DOHH2 (cell line): ENCODE measurements at regions not wholly inside any gene's neighbourhood (a gene's known extent, or its start where the extent isn't known, plus 50 kb on each side); places are given as distances from the start of the nearest gene placed in this dataset.

ENCODE experiments used
- H3F3A ChIP-seq: fragments of 200-600 bp; sonication (generic), shearing (Covaris generic); 2 replicates; pipeline ENCODE4 v1.6.0; 2016; ENCODE audit warnings: antibody characterized with exemption, mild to moderate bottlenecking; ENCODE audit not compliant: control insufficient read depth, insufficient read depth
- H3K27ac ChIP-seq: fragments of 200-600 bp; sonication (generic); 2 replicates; pipeline ENCODE4 v1.5.1; 2014; ENCODE audit warnings: low read depth, mild to moderate bottlenecking, low read length, moderate library complexity
- H3K27me3 ChIP-seq: fragments of 200-600 bp; sonication (generic); 2 replicates; pipeline ENCODE4 v1.6.1; 2014; ENCODE audit warnings: mild to moderate bottlenecking, low read length, mixed read lengths; ENCODE audit not compliant: control insufficient read depth
- H3K36me3 ChIP-seq: fragments of 200-600 bp; sonication (generic); 2 replicates; pipeline ENCODE4 v1.6.1; 2014; ENCODE audit warnings: mild to moderate bottlenecking, low read length, moderate library complexity, mixed read lengths; ENCODE audit not compliant: control insufficient read depth
- H3K4me1 ChIP-seq: fragments of 200-600 bp; sonication (generic); 2 replicates; pipeline ENCODE4 v1.6.1; 2014; ENCODE audit warnings: mild to moderate bottlenecking, low read length, mixed read lengths; ENCODE audit not compliant: control insufficient read depth
- H3K4me2 ChIP-seq: fragments of 200-600 bp; sonication (generic); 2 replicates; pipeline ENCODE4 v1.6.0; 2014; ENCODE audit warnings: mild to moderate bottlenecking, low read length, moderate library complexity
- H3K4me3 ChIP-seq: fragments of 200-600 bp; sonication (generic); 2 replicates; pipeline ENCODE4 v1.5.1; 2014; ENCODE audit warnings: mild to moderate bottlenecking, low read length, mixed read lengths
- H3K79me2 ChIP-seq: fragments of 200-600 bp; sonication (generic); 2 replicates; pipeline ENCODE4 v1.6.1; 2014; ENCODE audit warnings: mild to moderate bottlenecking, low read length, mixed read lengths; ENCODE audit not compliant: control insufficient read depth
- H3K9me2 ChIP-seq: fragments of 200-600 bp; sonication (generic); replicated peaks from 2 replicates; pipeline ENCODE4 v1.6.1; 2014; ENCODE audit warnings: mild to moderate bottlenecking, low read length, mixed read lengths; ENCODE audit not compliant: control insufficient read depth
- H3K9me3 ChIP-seq: fragments of 200-600 bp; sonication (generic); 2 replicates; pipeline ENCODE4 v1.6.1; 2014; ENCODE audit warnings: antibody characterized with exemption, low read length, mixed read lengths; ENCODE audit not compliant: control insufficient read depth, insufficient read depth
- H4K20me1 ChIP-seq: fragments of 200-600 bp; sonication (generic); 2 replicates; pipeline ENCODE4 v1.6.0; 2014; ENCODE audit warnings: low read depth, mild to moderate bottlenecking, antibody characterized with exemption, low read length, moderate library complexity; ENCODE audit not compliant: control insufficient read depth, insufficient read depth
- CTCF ChIP-seq: fragments of 200-600 bp; sonication (generic); IDR thresholded peaks from one replicate; pipeline ENCODE4 v1.5.1; 2014; ENCODE audit warnings: antibody characterized with exemption, mild to moderate bottlenecking, low read depth, low read length; ENCODE audit not compliant: poor library complexity, severe bottlenecking
- EZH2phosphoT487 ChIP-seq: fragments of 200-600 bp; sonication (generic); IDR thresholded peaks from 2 replicates; pipeline ENCODE4 v1.6.1; 2017; ENCODE audit warnings: borderline replicate concordance, mild to moderate bottlenecking, antibody characterized with exemption, low read length, moderate library complexity, mixed read lengths

- H3K9me2 ChIP-seq: no peaks in the 10 kb centered on the region
- H3K27ac ChIP-seq: no peak overlapping the region
- H3K36me3 ChIP-seq: no peaks in the 10 kb centered on the region
- H3K4me1 ChIP-seq: no peaks in the 10 kb centered on the region
- H3K4me2 ChIP-seq: no peak overlapping the region
- H3K9me3 ChIP-seq: no peaks in the 10 kb centered on the region
- no peaks in the 10 kb centered on the region for H3F3A ChIP-seq
- no peaks in the 10 kb centered on the region for H3K27me3 ChIP-seq
- H3K4me3 ChIP-seq: no peak overlapping the region
- no peaks in the 10 kb centered on the region for H4K20me1 ChIP-seq
- TF ChIP-seq EZH2phosphoT487 (no peak), CTCF (no peak)
- H3K79me2 ChIP-seq: no peaks in the 10 kb centered on the region
These were observed 75.4 kb upstream of the PACRGL start for GRCh38 chr4:20624793-20625374.

DNA sequence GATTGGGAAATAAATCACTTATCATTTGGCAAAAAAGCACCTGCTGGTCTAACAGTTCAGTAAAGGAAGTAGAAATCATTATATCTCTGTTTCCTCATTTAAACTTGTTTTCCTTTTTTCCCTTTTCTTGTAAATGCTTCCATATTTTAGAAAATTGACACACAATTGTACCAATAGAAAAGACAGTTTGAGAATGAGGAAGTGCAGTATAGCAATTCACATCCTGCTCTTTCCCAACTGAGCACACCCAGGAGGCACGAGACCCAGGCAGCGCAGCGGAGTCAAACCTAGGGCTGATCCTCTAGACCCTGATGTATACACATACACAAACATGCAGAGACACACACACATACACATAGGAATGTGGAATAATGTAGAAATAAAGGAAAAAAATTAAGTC lies 74.8 kb upstream of the PACRGL start:
- H3F3A ChIP-seq: no peaks in the 10 kb centered on the region
- no peaks in the 10 kb centered on the region for H3K36me3 ChIP-seq
- H3K4me3 ChIP-seq: no peak overlapping the region
- H3K9me3 ChIP-seq: no peaks in the 10 kb centered on the region
- no peaks in the 10 kb centered on the region for H3K9me2 ChIP-seq
- H3K79me2 ChIP-seq: no peaks in the 10 kb centered on the region
- H3K27ac ChIP-seq: no peak overlapping the region
- H3K4me2 ChIP-seq: no peak overlapping the region
- no peaks in the 10 kb centered on the region for H3K4me1 ChIP-seq
- H3K27me3 ChIP-seq: no peaks in the 10 kb centered on the region
- TF ChIP-seq EZH2phosphoT487: no peak
- no peak for TF ChIP-seq CTCF
- no peaks in the 10 kb centered on the region for H4K20me1 ChIP-seq

DNA sequence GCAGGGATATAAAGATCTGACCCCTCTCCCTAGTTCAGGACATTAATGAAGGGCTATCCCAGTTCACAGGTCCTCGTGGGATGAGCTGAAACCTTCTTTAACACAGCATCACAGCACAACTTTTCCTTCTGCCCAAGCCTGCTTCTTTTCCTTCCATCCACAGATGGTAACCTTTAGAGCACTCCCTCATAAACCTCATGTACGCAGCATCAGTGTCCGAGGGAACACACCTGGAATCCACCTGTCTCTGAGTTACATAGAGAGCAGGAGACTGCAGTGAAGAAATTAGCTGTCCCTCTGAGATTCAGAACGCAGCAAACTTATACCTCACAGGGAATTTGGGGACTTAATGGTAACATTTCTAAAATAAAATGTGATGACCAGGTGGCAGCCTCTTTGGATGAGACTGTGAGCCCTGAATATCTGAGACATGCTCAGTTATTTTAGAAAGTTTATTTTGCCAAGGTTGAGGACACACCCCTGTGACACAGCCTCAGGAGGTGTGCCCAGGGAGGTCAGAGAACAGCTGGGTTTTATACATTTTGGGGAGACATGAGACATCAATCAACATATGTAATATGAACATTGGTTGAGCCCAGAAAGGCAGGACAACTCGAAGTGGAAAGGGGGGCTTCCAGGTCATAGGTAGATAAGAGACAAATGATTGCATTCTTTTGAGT lies 73.8 kb upstream of the PACRGL start:
- Histone ChIP-seq H3K27ac (no peak overlapping the region), H3K27me3 (no peaks in the 10 kb centered on the region), H3K4me1 (no peaks in the 10 kb centered on the region), H3K9me3 (no peaks in the 10 kb centered on the region), H4K20me1 (no peaks in the 10 kb centered on the region), H3K4me3 (no peak overlapping the region), H3K9me2 (no peaks in the 10 kb centered on the region), H3F3A (no peaks in the 10 kb centered on the region), H3K4me2 (no peak overlapping the region), H3K79me2 (no peaks in the 10 kb centered on the region), H3K36me3 (no peaks in the 10 kb centered on the region)
- no peak for TF ChIP-seq CTCF
- no peak for TF ChIP-seq EZH2phosphoT487
